Fibroblast of lung (primary cell): ENCODE measurements at regions not wholly inside any gene's neighbourhood (a gene's known extent, or its start where the extent isn't known, plus 50 kb on each side); places are given as distances from the start of the nearest gene placed in this dataset.
A peak's percentile ranks its signal among the peaks of the same experiment; 100 is the strongest.
"Not testable (repeated sequence)": the region's sequence is repeated elsewhere in the genome, so short reads cannot be mapped to it uniquely, and the experiment has no call there.

ENCODE experiments used
- DNase-seq, 2 donors: peaks; one replicate each; pipeline versions ENCODE4 v3.0.0 to v3.0.0-alpha.2; 2010; ENCODE audit warnings: low read depth in 2 of 2
- H2AFZ ChIP-seq: 2 replicates; pipeline ENCODE4 v1.5.1; 2012; ENCODE audit warnings: low read length, control low read depth, inconsistent platforms
- H3K27ac ChIP-seq: 2 replicates; pipeline ENCODE4 v1.5.1; 2011; ENCODE audit warnings: low read length, control low read depth; ENCODE audit not compliant: insufficient read depth
- H3K27me3 ChIP-seq: 2 replicates; pipeline ENCODE4 v1.5.1; 2011; ENCODE audit warnings: mild to moderate bottlenecking, low read length; ENCODE audit not compliant: control insufficient read depth, insufficient read depth
- H3K36me3 ChIP-seq: 2 replicates; pipeline ENCODE4 v1.5.1; 2011; ENCODE audit warnings: low read length; ENCODE audit not compliant: control insufficient read depth, insufficient read depth
- H3K4me1 ChIP-seq: 2 replicates; pipeline ENCODE4 v1.5.1; 2011; ENCODE audit warnings: low read length; ENCODE audit not compliant: control insufficient read depth, insufficient read depth; ENCODE audit errors: extremely low read depth
- H3K4me2 ChIP-seq: 2 replicates; pipeline ENCODE4 v1.5.1; 2011; ENCODE audit warnings: low read length, control low read depth; ENCODE audit not compliant: insufficient read depth; ENCODE audit errors: extremely low read depth
- H3K4me3 ChIP-seq, 4 experiments: fragments of 200-600 bp in 1 of 4; sonication (generic) in 1 of 4; replicated peaks in 1 of 4; 2 replicates each; pipeline ENCODE4 v1.5.1; 2011 to 2016; ENCODE audit warnings: low read length in 4 of 4, low read depth in 3 of 4, mild to moderate bottlenecking in 3 of 4, control low read depth in 2 of 4, inconsistent platforms in 1 of 4, mixed read lengths in 1 of 4; ENCODE audit not compliant: insufficient read depth in 1 of 4; ENCODE audit errors: control extremely low read depth in 1 of 4
- H3K79me2 ChIP-seq: 2 replicates; pipeline ENCODE4 v1.5.1; 2012; ENCODE audit warnings: mild to moderate bottlenecking, low read length, inconsistent platforms; ENCODE audit not compliant: control insufficient read depth, insufficient read depth
- H3K9ac ChIP-seq: 2 replicates; pipeline ENCODE4 v1.5.1; 2011; ENCODE audit warnings: mild to moderate bottlenecking, low read length, control low read depth; ENCODE audit not compliant: insufficient read depth
- H3K9me3 ChIP-seq: 2 replicates; pipeline ENCODE4 v1.5.1; 2012; ENCODE audit warnings: low read depth, low read length; ENCODE audit not compliant: control insufficient read depth, insufficient read depth
- H4K20me1 ChIP-seq: 2 replicates; pipeline ENCODE4 v1.5.1; 2011; ENCODE audit warnings: low read length; ENCODE audit not compliant: control insufficient read depth, insufficient read depth; ENCODE audit errors: extremely low read depth
- CTCF ChIP-seq, 2 donors: IDR thresholded peaks in 1 of 2; conservative IDR thresholded peaks in 1 of 2; 1 replicate in 1 of 2; 2 replicates in 1 of 2; pipeline ENCODE4 v1.5.1; 2011 to 2012; ENCODE audit warnings: low read length in 2 of 2, control low read depth in 1 of 2, inconsistent platforms in 1 of 2, low read depth in 1 of 2, mild to moderate bottlenecking in 1 of 2
- EZH2 ChIP-seq: IDR thresholded peaks from 2 replicates; pipeline ENCODE4 v1.5.1; 2012; ENCODE audit warnings: low read length, control low read depth, mild to moderate bottlenecking; ENCODE audit errors: missing control alignments

- TF ChIP-seq EZH2 (no peak), CTCF (conservative IDR thresholded peaks at IDR 0.05 in 1 of 2, IDR thresholded peaks at IDR 0.05 in 1 of 2; ENCODE audit: low read depth in 1 of 2, low read length in 2 of 2) (no peak)
- Histone ChIP-seq H3K9ac (no peak overlapping the region), H3K79me2 (no peaks in the 10 kb centered on the region), H3K9me3 (no peaks in the 10 kb centered on the region), H3K4me3 (no peak overlapping the region), H2AFZ (no peak overlapping the region), H3K27ac (no peak overlapping the region), H3K27me3 (no peaks in the 10 kb centered on the region), H3K4me1 (no peaks in the 10 kb centered on the region), H3K4me2 (no peak overlapping the region), H4K20me1 (no peaks in the 10 kb centered on the region), H3K36me3 (no peaks in the 10 kb centered on the region)
- DNase-seq: no peak
Measured at GRCh38 chr7:112951070-112951469, 135.6 kb downstream of the GPR85 start.

GRCh38 chr7:112949682-112950081, 136.9 kb downstream of the GPR85 start:
- not testable (repeated sequence) for H3K9ac ChIP-seq, H3K36me3 ChIP-seq, H3K9me3 ChIP-seq

GRCh38 chr7:112946350-112946749, 140.3 kb downstream of the GPR85 start:
- Histone ChIP-seq H3K9ac (no peak overlapping the region), H3K4me2 (no peak overlapping the region), H3K9me3 (no peaks in the 10 kb centered on the region), H3K79me2 (no peaks in the 10 kb centered on the region), H2AFZ (no peak overlapping the region), H3K27ac (no peak overlapping the region), H3K36me3 (no peaks in the 10 kb centered on the region), H3K27me3 (no peaks in the 10 kb centered on the region), H4K20me1 (no peaks in the 10 kb centered on the region), H3K4me1 (no peaks in the 10 kb centered on the region), H3K4me3 (no peak overlapping the region)
- TF ChIP-seq CTCF (conservative IDR thresholded peaks at IDR 0.05 in 1 of 2, IDR thresholded peaks at IDR 0.05 in 1 of 2; ENCODE audit: low read depth in 1 of 2, low read length in 2 of 2) (no peak), EZH2 (no peak)
- peak in 1 of 2 donors; percentile 5 for DNase-seq

More at GRCh38 chr7:112949682-112950081, 136.9 kb downstream of the GPR85 start:
- H3K27ac ChIP-seq, H3K4me2 ChIP-seq, H3K4me3 ChIP-seq, H3K4me1 ChIP-seq, DNase-seq, H4K20me1 ChIP-seq, H3K79me2 ChIP-seq, H2AFZ ChIP-seq, H3K27me3 ChIP-seq: not testable (repeated sequence)
